Gastroesophageal sphincter (tissue), 4 donors: ENCODE measurements at regions not wholly inside any gene's neighbourhood (a gene's known extent, or its start where the extent isn't known, plus 50 kb on each side); places are given as distances from the start of the nearest gene placed in this dataset.
"Not testable (repeated sequence)": the region's sequence is repeated elsewhere in the genome, so short reads cannot be mapped to it uniquely, and the experiment has no call there.

Experiments
- ATAC-seq: fragments of 150-250 bp; one replicate; pipeline ENCODE4 v1.9.1; 2016; ENCODE audit warnings: mild to moderate bottlenecking, moderate library complexity
- H3K27ac ChIP-seq, 4 donors: fragments of 200-600 bp; sonication (generic) in 3 of 4; 1 replicate in 3 of 4; 2 replicates in 1 of 4; pipeline ENCODE4 v1.5.1; 2016 to 2019
- H3K27me3 ChIP-seq: fragments of 200-600 bp; sonication (generic); one replicate; pipeline ENCODE4 v1.5.1; 2019
- H3K36me3 ChIP-seq, 2 donors: fragments of 200-600 bp; sonication (generic); one replicate each; pipeline ENCODE4 v1.5.1; 2019; ENCODE audit warnings: control low read depth in 1 of 2
- H3K4me1 ChIP-seq, 3 donors: fragments of 200-600 bp; sonication (generic); 1 replicate in 2 of 3; 2 replicates in 1 of 3; pipeline ENCODE4 v1.5.1; 2016 to 2019; ENCODE audit warnings: control low read depth in 2 of 3
- H3K4me3 ChIP-seq, 2 donors: fragments of 200-600 bp; sonication (generic); one replicate each; pipeline ENCODE4 v1.5.1; 2019; ENCODE audit warnings: mild to moderate bottlenecking in 1 of 2, moderate library complexity in 1 of 2
- H3K9me3 ChIP-seq, 3 donors: fragments of 200-600 bp; sonication (generic); one replicate each; pipeline ENCODE4 v1.5.1; 2017 to 2019; ENCODE audit warnings: control low read depth in 2 of 3
- EP300 ChIP-seq: sonication (generic); formaldehyde crosslinking; IDR thresholded peaks from one replicate; pipeline ENCODE4 v1.6.1; 2017; ENCODE audit warnings: antibody characterized with exemption, mild to moderate bottlenecking
- POLR2A ChIP-seq, 2 donors: fragments of 450-650 bp; IDR thresholded peaks; one replicate each; pipeline ENCODE4 v1.6.1; 2017; ENCODE audit warnings: antibody characterized with exemption in 2 of 2, mild to moderate bottlenecking in 2 of 2, moderate library complexity in 1 of 2
- POLR2AphosphoS5 ChIP-seq: sonication (generic); formaldehyde crosslinking; IDR thresholded peaks from one replicate; pipeline ENCODE4 v1.6.1; 2017; ENCODE audit warnings: antibody characterized with exemption
- WGBS, 2 donors: methylation state at CpG; one replicate each; pipeline ENCODE4 v1.1.5; 2018; ENCODE audit warnings: low coverage in 1 of 2; 5-methylcytosine and 5-hydroxymethylcytosine counted together
- TF ChIP-seq, protein P1 (sequence below), 4 experiments: fragments of 200-600 bp in 2 of 4; fragments of 450-650 bp in 2 of 4; sonication (generic) in 1 of 4; IDR thresholded peaks; one replicate each; pipeline ENCODE4 v1.5.1; 2017 to 2019; ENCODE audit warnings: antibody characterized with exemption in 4 of 4, mild to moderate bottlenecking in 2 of 4, moderate library complexity in 2 of 4

- Histone ChIP-seq H3K27ac (no peak overlapping the region), H3K4me3 (no peak overlapping the region), H3K27me3 (no peaks in the 10 kb centered on the region), H3K9me3 (peaks cover 0 to 7% (median 0%) of the 10 kb centered on the region in 3 donors), H3K4me1 (peaks cover 0 to 7% (median 5%) of the 10 kb centered on the region in 3 donors), H3K36me3 (no peaks in the 10 kb centered on the region)
- no peak for ATAC-seq
- 88 to 100% methylated on average over 2 of the region's 2 CpGs for WGBS, 2 donors
- TF ChIP-seq EP300 (no peak), POLR2A (IDR thresholded peaks at IDR 0.05) (no peak), POLR2AphosphoS5 (no peak)
- TF ChIP-seq, protein P1, sequence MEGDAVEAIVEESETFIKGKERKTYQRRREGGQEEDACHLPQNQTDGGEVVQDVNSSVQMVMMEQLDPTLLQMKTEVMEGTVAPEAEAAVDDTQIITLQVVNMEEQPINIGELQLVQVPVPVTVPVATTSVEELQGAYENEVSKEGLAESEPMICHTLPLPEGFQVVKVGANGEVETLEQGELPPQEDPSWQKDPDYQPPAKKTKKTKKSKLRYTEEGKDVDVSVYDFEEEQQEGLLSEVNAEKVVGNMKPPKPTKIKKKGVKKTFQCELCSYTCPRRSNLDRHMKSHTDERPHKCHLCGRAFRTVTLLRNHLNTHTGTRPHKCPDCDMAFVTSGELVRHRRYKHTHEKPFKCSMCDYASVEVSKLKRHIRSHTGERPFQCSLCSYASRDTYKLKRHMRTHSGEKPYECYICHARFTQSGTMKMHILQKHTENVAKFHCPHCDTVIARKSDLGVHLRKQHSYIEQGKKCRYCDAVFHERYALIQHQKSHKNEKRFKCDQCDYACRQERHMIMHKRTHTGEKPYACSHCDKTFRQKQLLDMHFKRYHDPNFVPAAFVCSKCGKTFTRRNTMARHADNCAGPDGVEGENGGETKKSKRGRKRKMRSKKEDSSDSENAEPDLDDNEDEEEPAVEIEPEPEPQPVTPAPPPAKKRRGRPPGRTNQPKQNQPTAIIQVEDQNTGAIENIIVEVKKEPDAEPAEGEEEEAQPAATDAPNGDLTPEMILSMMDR (IDR thresholded peaks at IDR 0.05), result no peak
Measured at GRCh38 chr14:55849833-55850232, 268.4 kb upstream of the PELI2 start.

DNA sequence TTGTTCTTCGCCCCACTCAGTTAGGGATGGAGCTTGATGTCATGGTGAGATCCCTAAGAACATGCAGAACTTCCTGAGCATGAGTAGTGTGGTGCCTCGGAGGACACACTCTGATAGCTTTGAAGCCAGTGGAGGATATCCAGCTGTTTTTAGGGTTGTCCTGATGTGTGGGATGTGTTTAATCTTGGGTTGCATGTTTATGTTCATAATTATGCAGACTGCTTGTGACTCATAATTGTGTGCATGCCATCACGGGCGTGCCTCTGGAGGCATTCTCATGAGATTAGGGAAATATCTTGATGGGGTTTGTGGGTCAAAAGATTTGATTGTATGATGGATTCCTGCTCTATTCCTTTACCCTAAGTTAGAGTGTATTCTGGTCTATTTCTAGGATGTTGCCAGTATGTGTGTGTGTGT lies 267.4 kb upstream of the PELI2 start:
- ATAC-seq, result no peak
- TF ChIP-seq POLR2A (IDR thresholded peaks at IDR 0.05) (no peak), POLR2AphosphoS5 (no peak)
- 65 to 66% methylated on average over 3 to 4 of the region's 4 CpGs for WGBS, 2 donors
- H3K27me3 ChIP-seq, result no peaks in the 10 kb centered on the region
- H3K4me1 ChIP-seq, result peaks cover 0 to 7% (median 5%) of the 10 kb centered on the region in 3 donors
- no peaks in the 10 kb centered on the region for H3K36me3 ChIP-seq
- no peak overlapping the region for H3K4me3 ChIP-seq
- H3K9me3 ChIP-seq, result peaks cover 0 to under 1% (median 0%) of the 10 kb centered on the region in 3 donors
- H3K27ac ChIP-seq, result peak overlapping the region in 1 of 4 donors; percentile 6

DNA sequence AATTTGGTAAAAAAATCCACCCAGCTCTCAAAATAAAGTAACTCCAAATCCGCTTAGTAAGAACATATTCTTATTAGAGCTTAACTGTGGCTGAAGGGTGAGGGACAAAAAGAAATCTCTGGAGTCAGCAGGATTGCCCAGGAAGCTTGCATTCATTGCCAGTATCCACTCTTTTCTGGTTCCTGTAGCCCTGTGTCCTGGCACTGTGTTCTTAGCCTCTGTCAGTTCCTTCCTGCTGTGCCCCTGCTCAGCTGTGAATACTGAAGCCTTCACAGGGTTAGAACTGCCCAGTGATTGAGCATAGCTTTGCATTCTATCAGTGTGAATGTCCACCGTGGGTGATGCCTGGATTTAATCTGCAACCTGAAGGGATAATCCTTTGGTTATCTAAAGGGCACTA lies 266.9 kb upstream of the PELI2 start:
- TF ChIP-seq EP300, result no peak
- no peak for TF ChIP-seq POLR2AphosphoS5
- TF ChIP-seq POLR2A (IDR thresholded peaks at IDR 0.05), result no peak
- TF ChIP-seq, protein P1 (IDR thresholded peaks at IDR 0.05), result no peak
- Histone ChIP-seq H3K27me3 (no peaks in the 10 kb centered on the region), H3K4me1 (peaks cover 0 to 7% (median 5%) of the 10 kb centered on the region in 3 donors), H3K36me3 (no peaks in the 10 kb centered on the region), H3K27ac (no peak overlapping the region), H3K4me3 (no peak overlapping the region), H3K9me3 (no peaks in the 10 kb centered on the region)
- peak; percentile 30 for ATAC-seq
- WGBS, 2 donors, result 61 to 80% methylated on average over 1 to 2 of the region's 2 CpGs

GRCh38 chr14:55851961-55852360 lies 266.2 kb upstream of the PELI2 start:
- Histone ChIP-seq H3K4me1 (peaks cover 0 to 7% (median 5%) of the 10 kb centered on the region in 3 donors), H3K4me3 (no peak overlapping the region), H3K9me3 (no peaks in the 10 kb centered on the region), H3K27ac (no peak overlapping the region), H3K36me3 (no peaks in the 10 kb centered on the region), H3K27me3 (no peaks in the 10 kb centered on the region)
- TF ChIP-seq, protein P1 (IDR thresholded peaks at IDR 0.05), result no peak
- no peak for TF ChIP-seq POLR2AphosphoS5
- no peak for TF ChIP-seq POLR2A (IDR thresholded peaks at IDR 0.05)
- TF ChIP-seq EP300, result no peak
- 80 to 85% methylated on average over 2 of the region's 2 CpGs for WGBS, 2 donors
- ATAC-seq, result no peak

DNA sequence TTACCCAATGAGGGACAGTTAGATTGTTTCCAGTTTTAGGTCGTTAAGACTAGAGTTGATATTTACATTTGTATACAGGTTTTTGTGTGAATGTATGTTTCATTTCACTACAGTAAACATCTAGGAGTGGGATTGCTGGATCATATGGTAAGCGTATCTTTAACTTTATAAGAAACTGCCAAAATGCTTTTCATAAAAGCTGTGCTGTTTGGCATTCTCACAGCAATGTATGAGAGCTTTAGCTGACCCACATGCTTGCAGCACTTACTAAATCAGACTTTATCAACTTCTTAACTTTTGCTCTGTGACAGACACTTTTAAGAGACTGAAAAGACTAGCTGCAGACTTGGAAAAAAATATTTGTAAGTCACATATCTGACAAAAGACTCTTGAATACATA lies 262.5 kb upstream of the PELI2 start:
- Histone ChIP-seq H3K36me3 (no peaks in the 10 kb centered on the region), H3K9me3 (peaks cover 0 to 23% (median 0%) of the 10 kb centered on the region in 3 donors), H3K27ac (no peak overlapping the region), H3K4me3 (no peak overlapping the region), H3K4me1 (peaks cover 0 to 3% (median 0%) of the 10 kb centered on the region in 3 donors), H3K27me3 (no peaks in the 10 kb centered on the region)
- whole genome bisulfite sequencing, 2 donors, result 50 to 73% methylated on average over 2 of the region's 2 CpGs
- no peak for ATAC-seq
- no peak for TF ChIP-seq POLR2A (IDR thresholded peaks at IDR 0.05)

- WGBS, 2 donors, result 83 to 100% methylated on average over 2 of the region's 2 CpGs
Measured at GRCh38 chr14:55858604-55859003, 259.6 kb upstream of the PELI2 start.

DNA sequence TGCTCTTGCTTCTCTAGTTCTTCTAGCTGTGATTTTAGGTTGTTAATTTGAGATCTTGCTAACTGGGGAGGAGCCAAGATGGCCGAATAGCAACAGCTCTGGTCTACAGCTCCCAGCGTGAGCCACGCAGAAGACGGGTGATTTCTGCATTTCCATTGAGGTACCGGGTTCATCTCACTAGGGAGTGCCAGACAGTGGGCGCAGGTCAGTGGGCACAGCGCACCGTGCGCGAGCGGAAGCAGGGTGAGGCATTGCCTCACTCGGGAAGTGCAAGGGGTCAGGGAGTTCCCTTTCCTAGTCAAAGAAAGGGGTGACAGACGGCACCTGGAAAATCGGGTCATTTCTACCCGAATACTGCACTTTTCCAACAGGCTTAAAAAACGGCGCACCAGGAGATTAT lies 256.6 kb upstream of the PELI2 start:
- H3K27ac ChIP-seq, ATAC-seq: not testable (repeated sequence)
- 89 to 100% methylated on average over 11 to 15 of the region's 17 CpGs for WGBS, 2 donors

More at GRCh38 chr14:55858604-55859003, 259.6 kb upstream of the PELI2 start:
- Histone ChIP-seq H3K27me3 (no peaks in the 10 kb centered on the region), H3K27ac (no peak overlapping the region), H3K4me3 (no peak overlapping the region), H3K4me1 (no peaks in the 10 kb centered on the region), H3K36me3 (no peaks in the 10 kb centered on the region), H3K9me3 (peaks cover 0 to 32% (median 0%) of the 10 kb centered on the region in 3 donors)
- TF ChIP-seq EP300 (no peak), POLR2AphosphoS5 (no peak), POLR2A (IDR thresholded peaks at IDR 0.05) (no peak)
- TF ChIP-seq, protein P1 (IDR thresholded peaks at IDR 0.05), result no peak
- ATAC-seq, result no peak

More for the DNA sequence above, 256.6 kb upstream of the PELI2 start:
- H3K9me3 ChIP-seq, result peaks cover 0 to 47% (median 0%) of the 10 kb centered on the region in 3 donors
- H3K36me3 ChIP-seq, H3K27me3 ChIP-seq, H3K4me3 ChIP-seq, H3K4me1 ChIP-seq: not testable (repeated sequence)
